ENCODE measurements at regions not wholly inside any gene's neighbourhood (a gene's known extent, or its start where the extent isn't known, plus 50 kb on each side); places are given as distances from the start of the nearest gene placed in this dataset.
A peak's percentile ranks its signal among the peaks of the same experiment; 100 is the strongest.

GRCh38 chr6:22878706-22879105 is 309.3 kb downstream of the HDGFL1 start:
- no peaks in the 10 kb centered on the region for H3K79me2 ChIP-seq (ENCODE audit: control insufficient read depth, insufficient read depth, low read length)
- H4K20me1 ChIP-seq (ENCODE audit: control insufficient read depth, extremely low read depth, insufficient read depth, low read length) = no peaks in the 10 kb centered on the region
- DNase-seq (ENCODE audit: low read depth in 2 of 2) = peak in 1 of 2 donors; percentile 74
- H3K27me3 ChIP-seq (ENCODE audit: control insufficient read depth, insufficient read depth, low read length) = no peaks in the 10 kb centered on the region
- no peak overlapping the region for H3K9ac ChIP-seq (ENCODE audit: insufficient read depth, low read length)
- peaks cover 13% of the 10 kb centered on the region for H3K4me1 ChIP-seq (ENCODE audit: control insufficient read depth, extremely low read depth, insufficient read depth, low read length)
- H2AFZ ChIP-seq (ENCODE audit: low read length) = no peak overlapping the region
- H3K4me2 ChIP-seq (ENCODE audit: extremely low read depth, insufficient read depth, low read length) = no peak overlapping the region
- no peak overlapping the region for H3K27ac ChIP-seq (ENCODE audit: insufficient read depth, low read length)
- H3K9me3 ChIP-seq (ENCODE audit: control insufficient read depth, insufficient read depth, low read depth, low read length) = no peaks in the 10 kb centered on the region
- H3K4me3 ChIP-seq (replicated peaks in 1 of 4; ENCODE audit: control extremely low read depth in 1 of 4, insufficient read depth in 1 of 4, low read depth in 3 of 4, low read length in 4 of 4) = no peak overlapping the region
- no peaks in the 10 kb centered on the region for H3K36me3 ChIP-seq (ENCODE audit: control insufficient read depth, insufficient read depth, low read length)
- no peak for TF ChIP-seq EZH2 (IDR thresholded peaks at IDR 0.05; ENCODE audit: low read length, missing control alignments)
- TF ChIP-seq CTCF (conservative IDR thresholded peaks at IDR 0.05 in 1 of 2, IDR thresholded peaks at IDR 0.05 in 1 of 2; ENCODE audit: low read depth in 1 of 2, low read length in 2 of 2) = no peak

- Histone ChIP-seq H3K4me3 (replicated peaks in 1 of 4; ENCODE audit: control extremely low read depth in 1 of 4, insufficient read depth in 1 of 4, low read depth in 3 of 4, low read length in 4 of 4) (peak overlapping the region in 3 of 4 experiments; percentile 9 to 32 (median 15)), H3K27ac (ENCODE audit: insufficient read depth, low read length) (peak overlapping the region; percentile 80), H3K36me3 (ENCODE audit: control insufficient read depth, insufficient read depth, low read length) (no peaks in the 10 kb centered on the region), H3K4me2 (ENCODE audit: extremely low read depth, insufficient read depth, low read length) (peak overlapping the region; percentile 65), H2AFZ (ENCODE audit: low read length) (no peak overlapping the region), H3K27me3 (ENCODE audit: control insufficient read depth, insufficient read depth, low read length) (no peaks in the 10 kb centered on the region), H3K79me2 (ENCODE audit: control insufficient read depth, insufficient read depth, low read length) (no peaks in the 10 kb centered on the region), H3K9ac (ENCODE audit: insufficient read depth, low read length) (no peak overlapping the region), H3K9me3 (ENCODE audit: control insufficient read depth, insufficient read depth, low read depth, low read length) (no peaks in the 10 kb centered on the region), H3K4me1 (ENCODE audit: control insufficient read depth, extremely low read depth, insufficient read depth, low read length) (peaks cover 13% of the 10 kb centered on the region), H4K20me1 (ENCODE audit: control insufficient read depth, extremely low read depth, insufficient read depth, low read length) (no peaks in the 10 kb centered on the region)
- TF ChIP-seq EZH2 (IDR thresholded peaks at IDR 0.05; ENCODE audit: low read length, missing control alignments) (no peak), CTCF (conservative IDR thresholded peaks at IDR 0.05 in 1 of 2, IDR thresholded peaks at IDR 0.05 in 1 of 2; ENCODE audit: low read depth in 1 of 2, low read length in 2 of 2) (no peak)
- peak; percentile 95 to 99 for DNase-seq (ENCODE audit: low read depth in 2 of 2)
Measured at GRCh38 chr6:22880686-22881433, 311.5 kb downstream of the HDGFL1 start.

GRCh38 chr6:22882581-22882980 is 313.2 kb downstream of the HDGFL1 start:
- no peaks in the 10 kb centered on the region for H3K36me3 ChIP-seq (ENCODE audit: control insufficient read depth, insufficient read depth, low read length)
- H3K4me1 ChIP-seq (ENCODE audit: control insufficient read depth, extremely low read depth, insufficient read depth, low read length) = peaks cover 13% of the 10 kb centered on the region
- no peaks in the 10 kb centered on the region for H3K27me3 ChIP-seq (ENCODE audit: control insufficient read depth, insufficient read depth, low read length)
- H3K27ac ChIP-seq (ENCODE audit: insufficient read depth, low read length) = no peak overlapping the region
- H3K79me2 ChIP-seq (ENCODE audit: control insufficient read depth, insufficient read depth, low read length) = no peaks in the 10 kb centered on the region
- TF ChIP-seq CTCF (conservative IDR thresholded peaks at IDR 0.05 in 1 of 2, IDR thresholded peaks at IDR 0.05 in 1 of 2; ENCODE audit: low read depth in 1 of 2, low read length in 2 of 2) (no peak), EZH2 (IDR thresholded peaks at IDR 0.05; ENCODE audit: low read length, missing control alignments) (no peak)
- no peak overlapping the region for H2AFZ ChIP-seq (ENCODE audit: low read length)
- no peak overlapping the region for H3K9ac ChIP-seq (ENCODE audit: insufficient read depth, low read length)
- no peaks in the 10 kb centered on the region for H3K9me3 ChIP-seq (ENCODE audit: control insufficient read depth, insufficient read depth, low read depth, low read length)
- H4K20me1 ChIP-seq (ENCODE audit: control insufficient read depth, extremely low read depth, insufficient read depth, low read length) = no peaks in the 10 kb centered on the region
- H3K4me2 ChIP-seq (ENCODE audit: extremely low read depth, insufficient read depth, low read length) = no peak overlapping the region
- no peak overlapping the region for H3K4me3 ChIP-seq (replicated peaks in 1 of 4; ENCODE audit: control extremely low read depth in 1 of 4, insufficient read depth in 1 of 4, low read depth in 3 of 4, low read length in 4 of 4)
- DNase-seq (ENCODE audit: low read depth in 2 of 2) = peak in 1 of 2 donors; percentile 22
